Endothelial cell of umbilical vein (primary cell): ENCODE measurements at regions not wholly inside any gene's neighbourhood (a gene's known extent, or its start where the extent isn't known, plus 50 kb on each side); places are given as distances from the start of the nearest gene placed in this dataset.

Source experiments
- BruUV-seq: library from RNA; stranded (reverse); fragments of 400-500 nt; replicated peaks from 2 replicates; lab custom pipeline; 2021; lab: Mats Ljungman, UMichigan
- CTCF ChIA-PET: fragments of 300-600, 350-600 bp; sonication (Branson Sonifier 250); formaldehyde crosslinking; loops from one replicate; lab custom pipeline; 2021; ENCODE audit warnings: antibody characterized with exemption, inconsistent platforms; lab: Charles Lee
- POLR2A ChIA-PET: fragments of 300-600, 350-600 bp; sonication (Branson Sonifier 250); formaldehyde crosslinking; loops from one replicate; lab custom pipeline; 2021; ENCODE audit warnings: antibody characterized with exemption, inconsistent platforms; lab: Charles Lee
- DNase-seq: peaks from one replicate; pipeline ENCODE4 v3.0.0-alpha.2; 2011; ENCODE audit warnings: low read depth, low spot score
- FAIRE-seq: peaks from 2 replicates; lab custom pipeline; 2011; peaks lifted over from hg19 to GRCh38; lab: Jason Lieb, UNC
- H2AFZ ChIP-seq: 2 replicates; pipeline ENCODE4 v1.6.0; 2012; ENCODE audit warnings: low read depth, low read length, control low read depth, inconsistent platforms
- H3K27ac ChIP-seq: 2 replicates; pipeline ENCODE4 v1.5.1; 2011; ENCODE audit warnings: low read depth, mild to moderate bottlenecking, control low read depth, low read length, moderate library complexity; ENCODE audit not compliant: insufficient read depth
- H3K27me3 ChIP-seq, 2 experiments: 2 replicates each; pipeline versions ENCODE4 v1.6.0 to v1.6.1; 2011; ENCODE audit warnings: low read length in 2 of 2, mixed read lengths in 1 of 2; ENCODE audit not compliant: control insufficient read depth in 2 of 2, insufficient read depth in 2 of 2
- H3K36me3 ChIP-seq, 2 experiments: 2 replicates in 1 of 2; 3 replicates in 1 of 2; pipeline ENCODE4 v1.5.1; 2011; ENCODE audit warnings: low read length in 2 of 2, mild to moderate bottlenecking in 1 of 2, moderate library complexity in 1 of 2; ENCODE audit not compliant: control insufficient read depth in 2 of 2, insufficient read depth in 2 of 2; ENCODE audit errors: extremely low read depth in 1 of 2
- H3K4me1 ChIP-seq: 3 replicates; pipeline ENCODE4 v1.5.1; 2011; ENCODE audit warnings: mild to moderate bottlenecking, low read length; ENCODE audit not compliant: control insufficient read depth, insufficient read depth; ENCODE audit errors: extremely low read depth
- H3K4me2 ChIP-seq: 2 replicates; pipeline ENCODE4 v1.6.1; 2011; ENCODE audit warnings: low read length, control low read depth, mixed read lengths; ENCODE audit not compliant: insufficient read depth
- H3K4me3 ChIP-seq, 3 experiments: fragments of 200-600 bp in 1 of 3; sonication (generic), shearing (Covaris generic) in 1 of 3; replicated peaks in 1 of 3; 2 replicates each; pipeline ENCODE4 v1.5.1; 2011 to 2016; ENCODE audit warnings: control low read depth in 3 of 3, low read length in 3 of 3, mild to moderate bottlenecking in 2 of 3, inconsistent platforms in 1 of 3, low read depth in 1 of 3, moderate library complexity in 1 of 3; ENCODE audit not compliant: insufficient read depth in 1 of 3
- H3K79me2 ChIP-seq: 2 replicates; pipeline ENCODE4 v1.6.0; 2012; ENCODE audit warnings: low read length, inconsistent platforms; ENCODE audit not compliant: control insufficient read depth, insufficient read depth
- H3K9ac ChIP-seq: replicated peaks from 2 replicates; pipeline ENCODE3; 2011; ENCODE audit warnings: low read length, control low read depth; ENCODE audit not compliant: insufficient read depth; ENCODE audit errors: extremely low read depth
- H3K9me1 ChIP-seq: replicated peaks from 3 replicates; pipeline ENCODE4 v1.6.0; 2011; ENCODE audit warnings: mild to moderate bottlenecking, low read length; ENCODE audit not compliant: control insufficient read depth, insufficient read depth; ENCODE audit errors: extremely low read depth
- H3K9me3 ChIP-seq: replicated peaks from 2 replicates; pipeline ENCODE4 v1.5.1; 2012; ENCODE audit warnings: low read length, inconsistent platforms; ENCODE audit not compliant: control insufficient read depth, insufficient read depth
- H4K20me1 ChIP-seq: replicated peaks from 2 replicates; pipeline ENCODE3; 2011; ENCODE audit warnings: mild to moderate bottlenecking, low read length; ENCODE audit not compliant: control insufficient read depth, insufficient read depth; ENCODE audit errors: extremely low read depth
- EZH2 ChIP-seq: IDR thresholded peaks from 2 replicates; pipeline ENCODE4 v1.6.1; 2012; ENCODE audit warnings: borderline replicate concordance, low read depth, mild to moderate bottlenecking, moderate library complexity, low read length, inconsistent platforms; ENCODE audit not compliant: severe bottlenecking
- FOS ChIP-seq: IDR thresholded peaks from 2 replicates; pipeline ENCODE4 v1.6.1; 2011; ENCODE audit warnings: mild to moderate bottlenecking, low read length, moderate library complexity, borderline replicate concordance; ENCODE audit not compliant: insufficient read depth
- GATA2 ChIP-seq: IDR thresholded peaks from 2 replicates; pipeline ENCODE4 v1.7.0; 2011; ENCODE audit warnings: low read depth, mild to moderate bottlenecking, moderate library complexity, mixed read lengths, low read length; ENCODE audit not compliant: insufficient read length, insufficient read depth
- JUN ChIP-seq: IDR thresholded peaks from 2 replicates; pipeline ENCODE4 v1.6.1; 2011; ENCODE audit warnings: borderline replicate concordance, low read depth; ENCODE audit not compliant: insufficient read length, insufficient read depth
- MYC ChIP-seq: IDR thresholded peaks from one replicate; pipeline ENCODE4 v1.6.1; 2011; ENCODE audit warnings: mild to moderate bottlenecking, low read depth, low read length
- POLR2A ChIP-seq: IDR thresholded peaks from 2 replicates; pipeline ENCODE4 v1.6.1; 2012; ENCODE audit warnings: low read depth, mild to moderate bottlenecking, control low read depth, low read length
- POLR2AphosphoS5 ChIP-seq: IDR thresholded peaks from 2 replicates; pipeline ENCODE4 v1.6.1; 2012; ENCODE audit warnings: low read depth, mild to moderate bottlenecking, control low read depth, low read length, moderate library complexity; ENCODE audit not compliant: insufficient read depth
- dilution Hi-C: fragments of 300-500 bp; cut with MboI; formaldehyde crosslinking; loops from one replicate; pipeline ENCODE4 v1.15.0; 2019; ENCODE audit warnings: low sequenced_read_pairs; ENCODE audit not compliant: extremely low pct_ligation_motif_present
- intact Hi-C: fragments of 100-400 bp; cut with micrococcal nuclease; formaldehyde crosslinking; loops from one replicate; pipeline ENCODE4 v1.10.0; 2022
- TF ChIP-seq, protein P1 (sequence below), 2 donors: IDR thresholded peaks; 1 replicate in 1 of 2; 2 replicates in 1 of 2; pipeline ENCODE4 v1.5.1; 2011; ENCODE audit warnings: low read length in 2 of 2, mild to moderate bottlenecking in 2 of 2, moderate library complexity in 2 of 2, control low read depth in 1 of 2, inconsistent platforms in 1 of 2, low read depth in 1 of 2; ENCODE audit not compliant: insufficient read depth in 1 of 2; ENCODE audit errors: extremely low read depth in 1 of 2
- TF ChIP-seq, protein P2 (sequence below): IDR thresholded peaks from 2 replicates; pipeline ENCODE4 v1.6.1; 2011; ENCODE audit not compliant: insufficient read depth, insufficient read length

DNA sequence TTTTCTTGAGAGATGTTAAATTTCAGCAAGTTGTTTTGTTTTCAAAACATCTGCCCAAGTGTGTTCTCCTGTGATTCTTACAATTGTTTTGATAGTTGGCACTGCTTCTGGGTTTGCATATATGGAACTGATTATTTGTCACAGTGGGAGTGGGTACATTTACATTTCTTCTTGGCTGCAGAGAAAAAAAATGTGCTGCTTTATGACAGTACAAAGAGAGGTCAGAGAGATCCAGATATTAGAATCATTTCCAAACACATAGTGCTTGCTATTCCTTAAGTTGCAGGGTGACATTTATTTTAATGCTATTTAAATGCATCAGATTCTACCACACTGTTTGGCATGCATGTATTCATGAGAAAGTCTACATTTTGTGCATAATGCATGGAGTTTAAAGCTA, 303.5 kb upstream of the MDGA2 start:
- H3K4me1 ChIP-seq, result no peaks in the 10 kb centered on the region
- no peak overlapping the region for H3K9ac ChIP-seq
- no peaks in the 10 kb centered on the region for H3K27me3 ChIP-seq
- H4K20me1 ChIP-seq, result no peaks in the 10 kb centered on the region
- no peak for TF ChIP-seq MYC
- TF ChIP-seq, protein P1, sequence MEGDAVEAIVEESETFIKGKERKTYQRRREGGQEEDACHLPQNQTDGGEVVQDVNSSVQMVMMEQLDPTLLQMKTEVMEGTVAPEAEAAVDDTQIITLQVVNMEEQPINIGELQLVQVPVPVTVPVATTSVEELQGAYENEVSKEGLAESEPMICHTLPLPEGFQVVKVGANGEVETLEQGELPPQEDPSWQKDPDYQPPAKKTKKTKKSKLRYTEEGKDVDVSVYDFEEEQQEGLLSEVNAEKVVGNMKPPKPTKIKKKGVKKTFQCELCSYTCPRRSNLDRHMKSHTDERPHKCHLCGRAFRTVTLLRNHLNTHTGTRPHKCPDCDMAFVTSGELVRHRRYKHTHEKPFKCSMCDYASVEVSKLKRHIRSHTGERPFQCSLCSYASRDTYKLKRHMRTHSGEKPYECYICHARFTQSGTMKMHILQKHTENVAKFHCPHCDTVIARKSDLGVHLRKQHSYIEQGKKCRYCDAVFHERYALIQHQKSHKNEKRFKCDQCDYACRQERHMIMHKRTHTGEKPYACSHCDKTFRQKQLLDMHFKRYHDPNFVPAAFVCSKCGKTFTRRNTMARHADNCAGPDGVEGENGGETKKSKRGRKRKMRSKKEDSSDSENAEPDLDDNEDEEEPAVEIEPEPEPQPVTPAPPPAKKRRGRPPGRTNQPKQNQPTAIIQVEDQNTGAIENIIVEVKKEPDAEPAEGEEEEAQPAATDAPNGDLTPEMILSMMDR (IDR thresholded peaks at IDR 0.05; ENCODE audit: extremely low read depth in 1 of 2, insufficient read depth in 1 of 2, low read depth in 1 of 2, low read length in 2 of 2), result no peak
- no peak for TF ChIP-seq POLR2A
- no peak for TF ChIP-seq GATA2
- no peak for TF ChIP-seq POLR2AphosphoS5
- FAIRE-seq (no peak), DNase-seq (no peak)
- CTCF ChIA-PET, result no interaction called here
- POLR2A ChIA-PET, result no interaction called here
- H3K9me3 ChIP-seq, result no peaks in the 10 kb centered on the region
- intact Hi-C loops, result no loop called here
- H3K4me2 ChIP-seq, result no peak overlapping the region
- no peaks in the 10 kb centered on the region for H3K9me1 ChIP-seq
- no peak overlapping the region for H3K4me3 ChIP-seq
- no peak overlapping the region for H3K27ac ChIP-seq
- no peaks in the 10 kb centered on the region for H3K79me2 ChIP-seq
- no peak overlapping the region for H2AFZ ChIP-seq
- no TSS peak for BruUV-seq
- no peaks in the 10 kb centered on the region for H3K36me3 ChIP-seq
- dilution Hi-C loops, result no loop called here

DNA sequence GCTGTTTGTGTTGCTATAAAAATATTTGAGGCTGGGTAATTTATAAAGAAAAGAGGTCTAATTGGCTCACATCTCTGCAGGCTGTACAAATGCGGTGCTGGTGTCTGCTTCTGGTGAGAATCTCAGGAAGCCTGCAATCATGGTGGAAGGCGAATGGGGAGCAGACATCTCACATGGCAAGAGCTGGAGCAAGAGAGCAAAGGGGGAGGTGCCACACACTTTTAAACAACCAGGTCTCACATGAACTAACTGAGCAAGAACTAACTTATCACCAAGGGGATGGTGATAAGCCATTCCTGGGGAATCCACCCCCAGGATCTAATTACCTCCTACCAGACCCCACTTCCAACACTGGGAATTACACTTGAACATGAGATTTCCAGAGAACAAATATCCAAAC, 300.7 kb upstream of the MDGA2 start:
- Histone ChIP-seq H3K27me3 (no peaks in the 10 kb centered on the region), H2AFZ (no peak overlapping the region), H3K36me3 (no peaks in the 10 kb centered on the region), H3K79me2 (no peaks in the 10 kb centered on the region), H3K9me1 (no peaks in the 10 kb centered on the region), H3K9ac (no peak overlapping the region), H3K4me2 (no peak overlapping the region), H3K4me1 (no peaks in the 10 kb centered on the region), H3K9me3 (no peaks in the 10 kb centered on the region), H4K20me1 (no peaks in the 10 kb centered on the region), H3K4me3 (no peak overlapping the region), H3K27ac (no peak overlapping the region)
- POLR2A ChIA-PET, result no interaction called here
- TF ChIP-seq POLR2AphosphoS5 (no peak), POLR2A (no peak), JUN (no peak), EZH2 (no peak), GATA2 (no peak), FOS (no peak), MYC (no peak)
- TF ChIP-seq, protein P2, sequence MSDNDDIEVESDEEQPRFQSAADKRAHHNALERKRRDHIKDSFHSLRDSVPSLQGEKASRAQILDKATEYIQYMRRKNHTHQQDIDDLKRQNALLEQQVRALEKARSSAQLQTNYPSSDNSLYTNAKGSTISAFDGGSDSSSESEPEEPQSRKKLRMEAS, result no peak
- TF ChIP-seq, protein P1 (IDR thresholded peaks at IDR 0.05; ENCODE audit: extremely low read depth in 1 of 2, insufficient read depth in 1 of 2, low read depth in 1 of 2, low read length in 2 of 2), result no peak
- DNase-seq (no peak), FAIRE-seq (no peak)
- intact Hi-C loops, result no loop called here
- BruUV-seq, result no TSS peak
- CTCF ChIA-PET, result no interaction called here
- dilution Hi-C loops, result no loop called here
